Urinary bladder (tissue), 3 donors: ENCODE measurements at regions not wholly inside any gene's neighbourhood (a gene's known extent, or its start where the extent isn't known, plus 50 kb on each side); places are given as distances from the start of the nearest gene placed in this dataset.

Experiments used
- DNase-seq: peaks from one replicate; pipeline ENCODE4 v3.0.0-alpha.2; 2015; ENCODE audit errors: extremely low spot score
- H3K27ac ChIP-seq: one replicate; pipeline ENCODE4 v1.5.1; 2013; ENCODE audit warnings: low read depth, mild to moderate bottlenecking, moderate library complexity
- H3K36me3 ChIP-seq: one replicate; pipeline ENCODE4 v1.6.1; 2013; ENCODE audit warnings: mild to moderate bottlenecking, moderate library complexity; ENCODE audit not compliant: insufficient read depth
- H3K4me1 ChIP-seq: one replicate; pipeline ENCODE4 v1.6.1; 2013; ENCODE audit warnings: mild to moderate bottlenecking, moderate library complexity; ENCODE audit not compliant: insufficient read depth
- H3K4me3 ChIP-seq: one replicate; pipeline ENCODE4 v1.5.1; 2013; ENCODE audit warnings: low read depth, low read length
- WGBS: extraction: QIAGEN DNeasy Blood & Tissue Kit; methylation state at CpG from one replicate; pipeline ENCODE4 v1.1.7; 2013; 5-methylcytosine and 5-hydroxymethylcytosine counted together
- donor health status: healthy with polysubstance abuse.
- donor health status: healthy.

DNA sequence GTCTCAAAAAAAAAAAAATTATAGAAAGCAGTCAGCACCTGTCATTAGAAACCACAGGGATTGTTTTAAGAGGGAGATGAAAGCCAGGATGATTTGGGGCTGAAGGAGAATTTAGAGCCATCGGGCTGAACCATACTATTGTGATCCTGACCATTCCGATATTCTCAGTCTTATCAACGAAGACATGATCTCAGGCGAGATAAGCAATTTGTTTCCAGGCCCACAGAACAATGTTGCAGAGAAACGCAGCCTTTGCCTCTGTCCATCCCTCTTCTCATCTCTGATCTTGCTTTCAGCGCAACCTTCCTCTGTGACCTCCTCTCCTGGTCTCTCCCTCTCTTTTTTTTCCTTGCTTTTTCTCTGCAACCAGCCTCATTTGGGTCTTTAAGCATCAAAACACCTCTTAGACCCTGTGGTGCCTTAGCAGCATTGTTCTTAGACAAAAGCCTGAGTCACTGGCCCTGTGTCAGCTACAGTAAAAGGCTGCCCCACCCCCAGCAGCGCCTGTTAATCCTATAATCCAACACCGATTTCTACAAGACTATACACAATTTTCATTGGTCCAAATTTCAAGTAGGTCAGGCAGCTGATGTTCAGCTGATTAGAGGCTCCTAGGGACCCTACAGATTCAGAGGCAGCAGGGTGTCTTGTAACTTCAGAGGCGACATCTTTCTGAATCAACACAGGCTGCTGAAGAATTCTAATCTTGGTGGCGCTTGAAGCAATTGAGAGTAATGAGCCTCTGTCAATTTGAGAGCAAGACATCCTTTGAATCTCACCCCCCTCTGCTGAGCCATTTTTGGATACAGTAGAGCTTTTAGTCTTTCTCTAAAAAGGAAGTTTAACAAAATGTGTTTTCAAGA is 206.0 kb downstream of the NCK2 start:
- Histone ChIP-seq H3K4me1 (no peaks in the 10 kb centered on the region), H3K4me3 (no peak overlapping the region), H3K36me3 (no peaks in the 10 kb centered on the region), H3K27ac (no peak overlapping the region)
- no peak for DNase-seq
- WGBS, result 61% methylated on average over 10 of the region's 10 CpGs

- Histone ChIP-seq H3K4me3 (no peak overlapping the region), H3K36me3 (no peaks in the 10 kb centered on the region), H3K27ac (no peak overlapping the region), H3K4me1 (no peaks in the 10 kb centered on the region)
- 95% methylated on average over 20 of the region's 20 CpGs for whole genome bisulfite sequencing
- DNase-seq, result no peak
These were observed 199.3 kb downstream of the NCK2 start for GRCh38 chr2:105943977-105944376.
